ENCODE measurements at regions not wholly inside any gene's neighbourhood (a gene's known extent, or its start where the extent isn't known, plus 50 kb on each side); places are given as distances from the start of the nearest gene placed in this dataset.

- Histone ChIP-seq H3K27ac (no peak overlapping the region), H3K27me3 (replicated peaks) (no peaks in the 10 kb centered on the region), H3K36me3 (replicated peaks) (no peaks in the 10 kb centered on the region), H3K4me3 (ENCODE audit: low read depth, low read length) (no peak overlapping the region)
- TF ChIP-seq, protein P1, sequence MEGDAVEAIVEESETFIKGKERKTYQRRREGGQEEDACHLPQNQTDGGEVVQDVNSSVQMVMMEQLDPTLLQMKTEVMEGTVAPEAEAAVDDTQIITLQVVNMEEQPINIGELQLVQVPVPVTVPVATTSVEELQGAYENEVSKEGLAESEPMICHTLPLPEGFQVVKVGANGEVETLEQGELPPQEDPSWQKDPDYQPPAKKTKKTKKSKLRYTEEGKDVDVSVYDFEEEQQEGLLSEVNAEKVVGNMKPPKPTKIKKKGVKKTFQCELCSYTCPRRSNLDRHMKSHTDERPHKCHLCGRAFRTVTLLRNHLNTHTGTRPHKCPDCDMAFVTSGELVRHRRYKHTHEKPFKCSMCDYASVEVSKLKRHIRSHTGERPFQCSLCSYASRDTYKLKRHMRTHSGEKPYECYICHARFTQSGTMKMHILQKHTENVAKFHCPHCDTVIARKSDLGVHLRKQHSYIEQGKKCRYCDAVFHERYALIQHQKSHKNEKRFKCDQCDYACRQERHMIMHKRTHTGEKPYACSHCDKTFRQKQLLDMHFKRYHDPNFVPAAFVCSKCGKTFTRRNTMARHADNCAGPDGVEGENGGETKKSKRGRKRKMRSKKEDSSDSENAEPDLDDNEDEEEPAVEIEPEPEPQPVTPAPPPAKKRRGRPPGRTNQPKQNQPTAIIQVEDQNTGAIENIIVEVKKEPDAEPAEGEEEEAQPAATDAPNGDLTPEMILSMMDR (IDR thresholded peaks at IDR 0.05; ENCODE audit: low read depth, low read length, missing control alignments): no peak
- in situ Hi-C loops (cut with HindIII; ENCODE audit: low pct_ligation_motif_present, low sequenced_read_pairs): no loop called here
- no peak for DNase-seq
Measured at GRCh38 chr6:14571001-14571400, 453.4 kb downstream of the CD83 start.

- H3K27ac ChIP-seq: no peak overlapping the region
- TF ChIP-seq, protein P1 (IDR thresholded peaks at IDR 0.05; ENCODE audit: low read depth, low read length, missing control alignments): no peak
- in situ Hi-C loops (cut with HindIII; ENCODE audit: low pct_ligation_motif_present, low sequenced_read_pairs): no loop called here
- no peak overlapping the region for H3K4me3 ChIP-seq (ENCODE audit: low read depth, low read length)
- H3K27me3 ChIP-seq (replicated peaks): no peaks in the 10 kb centered on the region
- no peaks in the 10 kb centered on the region for H3K36me3 ChIP-seq (replicated peaks)
- DNase-seq: no peak
Measured at GRCh38 chr6:14571746-14572145, 454.2 kb downstream of the CD83 start.

- no peak overlapping the region for H3K27ac ChIP-seq
- no peak overlapping the region for H3K4me3 ChIP-seq (ENCODE audit: low read depth, low read length)
- H3K27me3 ChIP-seq (replicated peaks): no peaks in the 10 kb centered on the region
- in situ Hi-C loops (cut with HindIII; ENCODE audit: low pct_ligation_motif_present, low sequenced_read_pairs): no loop called here
- TF ChIP-seq, protein P1 (IDR thresholded peaks at IDR 0.05; ENCODE audit: low read depth, low read length, missing control alignments): no peak
- no peak for DNase-seq
- H3K36me3 ChIP-seq (replicated peaks): no peaks in the 10 kb centered on the region
Measured at GRCh38 chr6:14573267-14573666, 455.7 kb downstream of the CD83 start.

DNA sequence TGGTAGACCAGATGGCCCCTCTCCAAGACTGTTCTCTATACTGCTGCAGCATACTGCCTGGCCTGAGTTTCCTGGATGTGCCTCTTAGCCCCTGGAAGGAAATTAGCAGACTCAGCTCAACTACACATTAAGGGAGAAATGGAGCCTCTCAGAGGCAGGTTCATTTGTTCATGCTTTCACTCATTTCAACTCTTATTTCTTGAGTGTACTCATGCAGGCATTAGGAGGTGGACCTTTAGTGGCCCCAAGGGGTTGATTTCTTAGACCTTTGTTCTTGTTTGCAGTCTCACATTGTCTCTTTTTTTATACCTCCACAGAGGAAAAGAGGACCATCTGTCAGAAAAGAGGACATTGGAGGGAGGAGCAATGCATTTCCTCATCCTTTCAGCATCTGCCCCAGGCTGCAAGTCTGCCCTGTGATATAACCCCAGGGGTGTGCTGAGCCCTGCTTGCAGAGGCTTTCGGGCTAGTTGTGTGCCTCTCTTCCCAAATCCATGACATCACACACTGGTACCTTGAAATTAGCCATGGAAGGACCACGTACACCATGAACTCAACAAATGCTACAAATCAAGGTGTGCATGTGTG is 456.2 kb downstream of the CD83 start:
- TF ChIP-seq, protein P1 (IDR thresholded peaks at IDR 0.05; ENCODE audit: low read depth, low read length, missing control alignments): no peak
- in situ Hi-C loops (cut with HindIII; ENCODE audit: low pct_ligation_motif_present, low sequenced_read_pairs): no loop called here
- H3K27me3 ChIP-seq (replicated peaks): no peaks in the 10 kb centered on the region
- no peak for DNase-seq
- no peaks in the 10 kb centered on the region for H3K36me3 ChIP-seq (replicated peaks)
- no peak overlapping the region for H3K27ac ChIP-seq
- no peak overlapping the region for H3K4me3 ChIP-seq (ENCODE audit: low read depth, low read length)

DNA sequence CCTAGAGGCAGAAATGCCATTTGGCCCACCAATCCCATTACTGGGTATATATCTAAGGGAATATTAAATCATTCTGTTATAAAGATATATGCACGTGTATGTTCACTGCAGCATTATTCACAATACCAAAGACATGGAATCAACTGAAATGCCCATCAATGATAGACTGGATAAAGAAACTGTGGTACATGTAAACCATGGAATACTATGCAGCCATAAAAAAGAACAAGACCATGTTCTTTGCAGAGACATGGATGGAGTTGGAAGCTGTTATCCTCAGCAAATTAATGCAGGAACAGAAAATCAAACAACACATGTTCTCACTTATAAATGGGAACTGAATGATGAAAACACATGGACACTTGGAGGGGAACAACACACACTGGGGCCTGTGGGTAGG is 458.4 kb downstream of the CD83 start:
- TF ChIP-seq, protein P1 (IDR thresholded peaks at IDR 0.05; ENCODE audit: low read depth, low read length, missing control alignments): no peak
- in situ Hi-C loops (cut with HindIII; ENCODE audit: low pct_ligation_motif_present, low sequenced_read_pairs): no loop called here
- no peak overlapping the region for H3K4me3 ChIP-seq (ENCODE audit: low read depth, low read length)
- H3K27ac ChIP-seq: no peak overlapping the region
- DNase-seq: no peak
- H3K27me3 ChIP-seq (replicated peaks): no peaks in the 10 kb centered on the region
- no peaks in the 10 kb centered on the region for H3K36me3 ChIP-seq (replicated peaks)

DNA sequence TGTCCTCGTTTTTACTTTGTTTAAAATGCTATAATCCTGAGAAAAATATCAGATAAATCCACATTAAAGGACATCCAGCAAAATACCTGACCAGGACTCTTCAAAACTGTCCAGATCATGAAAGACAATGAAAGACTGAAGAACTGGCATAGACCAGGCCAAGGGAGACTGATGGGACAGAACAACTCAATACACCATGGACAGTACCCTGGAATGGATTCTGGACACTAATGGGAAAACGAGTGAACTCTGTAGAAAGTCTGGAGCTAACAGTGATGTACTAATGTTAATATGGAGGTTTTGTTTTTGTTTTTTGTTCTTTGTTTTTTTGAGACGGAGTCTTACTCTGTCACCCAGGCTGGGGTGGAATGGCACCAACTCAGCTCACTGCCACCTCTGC is 461.4 kb downstream of the CD83 start:
- TF ChIP-seq, protein P1 (IDR thresholded peaks at IDR 0.05; ENCODE audit: low read depth, low read length, missing control alignments): no peak
- no peak overlapping the region for H3K4me3 ChIP-seq (ENCODE audit: low read depth, low read length)
- no peak for DNase-seq
- H3K36me3 ChIP-seq (replicated peaks): no peaks in the 10 kb centered on the region
- no peaks in the 10 kb centered on the region for H3K27me3 ChIP-seq (replicated peaks)
- no peak overlapping the region for H3K27ac ChIP-seq
- in situ Hi-C loops (cut with HindIII; ENCODE audit: low pct_ligation_motif_present, low sequenced_read_pairs): no loop called here
